ENCODE measurements at regions not wholly inside any gene's neighbourhood (a gene's known extent, or its start where the extent isn't known, plus 50 kb on each side); places are given as distances from the start of the nearest gene placed in this dataset.

- DNase-seq: no peak
These were observed 59.0 kb upstream of the TNRC6C start for GRCh38 chr17:77899498-77899897.

- no peak for DNase-seq
These were observed 57.0 kb upstream of the TNRC6C start for GRCh38 chr17:77901481-77901880.

GRCh38 chr17:77905266-77905665 is 53.2 kb upstream of the TNRC6C start:
- no peak for DNase-seq

- DNase-seq: no peak
These were observed 52.7 kb upstream of the TNRC6C start for GRCh38 chr17:77905766-77906165.

GRCh38 chr17:77906377-77906871 is 52.1 kb upstream of the TNRC6C start:
- DNase-seq: no peak

- DNase-seq: no peak
These were observed 50.7 kb upstream of the TNRC6C start for GRCh38 chr17:77907497-77908461.

GRCh38 chr17:77908501-77908900 is 50.0 kb upstream of the TNRC6C start:
- no peak for DNase-seq

Measured in fibroblast of skin of right quadriceps (primary cell).